Neutrophil (primary cell): ENCODE measurements at regions not wholly inside any gene's neighbourhood (a gene's known extent, or its start where the extent isn't known, plus 50 kb on each side); places are given as distances from the start of the nearest gene placed in this dataset.

Experiments used
- H3K27ac ChIP-seq: fragments of 200-600 bp; sonication (generic); 2 replicates; pipeline ENCODE4 v1.5.1; 2016; ENCODE audit warnings: mild to moderate bottlenecking, moderate library complexity
- H3K27me3 ChIP-seq: fragments of 200-600 bp; sonication (generic); 2 replicates; pipeline ENCODE4 v1.6.0; 2016; ENCODE audit warnings: mild to moderate bottlenecking
- H3K36me3 ChIP-seq: fragments of 200-600 bp; sonication (generic); 2 replicates; pipeline ENCODE4 v1.5.1; 2017
- H3K4me1 ChIP-seq, 2 experiments: fragments of 200-600 bp in 1 of 2; sonication (generic) in 1 of 2; 1 replicate in 1 of 2; 2 replicates in 1 of 2; pipeline versions ENCODE4 v1.5.1 to v1.6.1; 2013 to 2016; ENCODE audit warnings: low read depth in 1 of 2, low read length in 1 of 2, mild to moderate bottlenecking in 1 of 2, moderate library complexity in 1 of 2; ENCODE audit not compliant: control insufficient read depth in 1 of 2, insufficient read depth in 1 of 2
- H3K4me3 ChIP-seq, 2 experiments: fragments of 200-600 bp in 1 of 2; sonication (generic) in 1 of 2; 1 replicate in 1 of 2; 2 replicates in 1 of 2; pipeline ENCODE4 v1.5.1; 2013 to 2016; ENCODE audit warnings: low read depth in 1 of 2, low read length in 1 of 2, mild to moderate bottlenecking in 1 of 2, moderate library complexity in 1 of 2
- H3K9me3 ChIP-seq: fragments of 200-600 bp; sonication (generic); 2 replicates; pipeline ENCODE4 v1.5.1; 2016
- TF ChIP-seq, protein P1 (sequence below): fragments of 200-600 bp; sonication (generic); IDR thresholded peaks from 2 replicates; pipeline ENCODE4 v1.5.1; 2016; ENCODE audit warnings: antibody characterized with exemption

DNA sequence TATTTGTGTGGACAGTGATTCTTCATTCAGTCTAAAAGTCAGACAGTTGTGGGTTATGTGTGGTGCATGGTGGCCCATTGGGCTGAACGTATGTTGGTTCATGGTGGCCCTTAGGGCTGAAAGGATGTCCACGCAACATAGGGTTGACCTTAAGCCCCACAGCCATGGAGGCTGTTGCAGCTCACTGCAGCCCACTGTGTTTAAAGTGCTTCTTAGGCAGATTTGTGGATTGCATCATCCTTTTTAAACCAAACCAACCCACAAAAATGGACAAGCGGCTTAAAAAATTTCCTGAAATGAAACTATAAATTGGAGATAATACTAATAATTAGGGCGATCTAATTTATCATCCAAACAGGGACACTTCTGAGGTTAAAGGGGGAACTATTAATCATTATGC lies 219.0 kb upstream of the GATB start:
- H3K27me3 ChIP-seq, result no peaks in the 10 kb centered on the region
- H3K36me3 ChIP-seq, result no peaks in the 10 kb centered on the region
- H3K27ac ChIP-seq, result no peak overlapping the region
- peaks cover 4% of the 10 kb centered on the region for H3K9me3 ChIP-seq
- H3K4me1 ChIP-seq, result no peaks in the 10 kb centered on the region
- TF ChIP-seq, protein P1, sequence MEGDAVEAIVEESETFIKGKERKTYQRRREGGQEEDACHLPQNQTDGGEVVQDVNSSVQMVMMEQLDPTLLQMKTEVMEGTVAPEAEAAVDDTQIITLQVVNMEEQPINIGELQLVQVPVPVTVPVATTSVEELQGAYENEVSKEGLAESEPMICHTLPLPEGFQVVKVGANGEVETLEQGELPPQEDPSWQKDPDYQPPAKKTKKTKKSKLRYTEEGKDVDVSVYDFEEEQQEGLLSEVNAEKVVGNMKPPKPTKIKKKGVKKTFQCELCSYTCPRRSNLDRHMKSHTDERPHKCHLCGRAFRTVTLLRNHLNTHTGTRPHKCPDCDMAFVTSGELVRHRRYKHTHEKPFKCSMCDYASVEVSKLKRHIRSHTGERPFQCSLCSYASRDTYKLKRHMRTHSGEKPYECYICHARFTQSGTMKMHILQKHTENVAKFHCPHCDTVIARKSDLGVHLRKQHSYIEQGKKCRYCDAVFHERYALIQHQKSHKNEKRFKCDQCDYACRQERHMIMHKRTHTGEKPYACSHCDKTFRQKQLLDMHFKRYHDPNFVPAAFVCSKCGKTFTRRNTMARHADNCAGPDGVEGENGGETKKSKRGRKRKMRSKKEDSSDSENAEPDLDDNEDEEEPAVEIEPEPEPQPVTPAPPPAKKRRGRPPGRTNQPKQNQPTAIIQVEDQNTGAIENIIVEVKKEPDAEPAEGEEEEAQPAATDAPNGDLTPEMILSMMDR, result no peak
- no peak overlapping the region for H3K4me3 ChIP-seq

- Histone ChIP-seq H3K4me3 (no peak overlapping the region), H3K4me1 (no peaks in the 10 kb centered on the region), H3K36me3 (no peaks in the 10 kb centered on the region), H3K27me3 (no peaks in the 10 kb centered on the region), H3K27ac (no peak overlapping the region), H3K9me3 (no peaks in the 10 kb centered on the region)
- TF ChIP-seq, protein P1, result no peak
These were observed 207.8 kb upstream of the GATB start for GRCh38 chr4:151968643-151969042.

DNA sequence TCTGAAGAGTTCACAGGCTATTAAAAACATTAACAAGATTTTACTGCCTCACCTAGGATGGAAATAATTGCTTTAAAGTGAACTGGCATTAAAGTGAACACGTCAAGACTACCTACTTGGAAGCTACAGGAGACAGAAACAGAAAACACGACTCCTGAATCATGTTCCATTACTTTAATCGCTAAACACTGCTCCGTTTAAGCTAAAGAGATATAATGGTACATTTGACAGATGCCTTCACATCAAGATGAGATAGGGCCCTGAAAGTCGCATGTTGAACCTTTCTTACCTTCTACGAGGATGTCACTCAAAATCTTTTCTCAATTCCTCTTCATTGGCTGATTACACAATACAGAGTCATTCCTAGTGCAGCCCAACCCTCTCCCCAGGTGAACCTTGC lies 206.3 kb upstream of the GATB start:
- Histone ChIP-seq H3K4me1 (no peaks in the 10 kb centered on the region), H3K27me3 (no peaks in the 10 kb centered on the region), H3K36me3 (no peaks in the 10 kb centered on the region), H3K9me3 (no peaks in the 10 kb centered on the region), H3K27ac (no peak overlapping the region), H3K4me3 (no peak overlapping the region)
- TF ChIP-seq, protein P1, result no peak

- no peaks in the 10 kb centered on the region for H3K36me3 ChIP-seq
- H3K9me3 ChIP-seq, result no peaks in the 10 kb centered on the region
- H3K27ac ChIP-seq, result no peak overlapping the region
- no peaks in the 10 kb centered on the region for H3K27me3 ChIP-seq
- H3K4me3 ChIP-seq, result no peak overlapping the region
- TF ChIP-seq, protein P1, result no peak
- no peaks in the 10 kb centered on the region for H3K4me1 ChIP-seq
These were observed 201.5 kb upstream of the GATB start for GRCh38 chr4:151962138-151962823.

DNA sequence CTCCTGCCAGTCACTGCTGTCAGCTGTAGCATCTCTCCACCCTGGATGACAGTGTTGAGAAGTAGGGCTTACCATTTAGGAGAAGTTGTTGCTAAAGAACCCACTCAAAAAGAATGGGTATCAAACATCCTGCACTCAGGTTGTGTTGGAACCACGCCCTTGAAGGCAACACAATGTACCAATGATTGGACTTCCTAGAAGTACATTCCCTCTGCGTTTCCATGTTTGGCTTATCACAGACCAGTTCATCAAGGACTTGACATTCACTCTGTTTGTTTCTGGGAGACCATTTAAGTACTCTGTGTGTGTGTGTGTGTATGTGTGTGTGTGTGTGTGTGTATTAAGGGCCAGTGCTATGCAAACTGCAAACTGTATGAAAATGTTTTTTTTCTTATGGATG lies 200.6 kb upstream of the GATB start:
- Histone ChIP-seq H3K9me3 (no peaks in the 10 kb centered on the region), H3K27ac (no peak overlapping the region), H3K36me3 (no peaks in the 10 kb centered on the region), H3K4me1 (no peaks in the 10 kb centered on the region), H3K4me3 (no peak overlapping the region), H3K27me3 (no peaks in the 10 kb centered on the region)
- TF ChIP-seq, protein P1, result no peak
